ENCODE measurements at regions not wholly inside any gene's neighbourhood (a gene's known extent, or its start where the extent isn't known, plus 50 kb on each side); places are given as distances from the start of the nearest gene placed in this dataset.
"Not testable (repeated sequence)": the region's sequence is repeated elsewhere in the genome, so short reads cannot be mapped to it uniquely, and the experiment has no call there.

DNA sequence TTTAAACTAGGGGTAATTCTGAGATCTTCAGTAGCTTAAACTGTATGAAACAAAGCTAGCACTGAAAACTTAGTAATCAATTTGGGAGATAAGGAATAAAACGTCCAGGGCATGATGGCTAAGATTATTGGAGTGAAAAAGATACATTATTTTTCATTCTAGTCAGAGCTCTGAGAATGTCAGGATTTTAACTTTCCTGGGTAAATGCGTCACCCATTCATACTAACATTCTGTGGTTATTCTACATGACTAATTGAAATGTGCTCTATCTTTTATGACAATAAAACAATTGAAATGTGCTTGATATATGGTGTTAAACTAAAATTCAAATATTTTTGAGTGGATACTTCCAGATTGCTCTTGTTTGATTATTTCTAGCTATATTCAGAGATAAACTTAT lies 626.0 kb downstream of the EDEM1 start:
- no peak for DNase-seq (ENCODE audit: low spot score)

DNA sequence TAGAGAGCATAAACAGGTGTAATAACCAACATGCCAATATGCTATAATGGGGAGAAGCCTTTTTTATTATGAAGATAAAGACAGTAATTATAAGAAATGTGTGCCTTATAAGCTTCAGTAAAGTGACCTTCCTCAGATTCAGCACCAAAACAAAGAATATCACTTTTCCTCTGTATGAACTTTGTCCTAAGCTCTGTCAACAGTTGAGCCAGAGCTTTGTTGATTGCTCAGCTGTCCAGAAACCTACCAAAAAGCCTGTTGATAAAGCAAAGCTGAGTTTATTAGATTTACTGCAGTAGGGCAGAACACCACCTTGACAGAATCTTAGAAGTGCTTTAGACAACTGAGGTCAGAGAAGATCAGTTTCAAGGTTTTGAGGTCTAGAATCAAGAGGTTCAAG lies 635.3 kb downstream of the EDEM1 start:
- DNase-seq (ENCODE audit: low spot score) = no peak

DNA sequence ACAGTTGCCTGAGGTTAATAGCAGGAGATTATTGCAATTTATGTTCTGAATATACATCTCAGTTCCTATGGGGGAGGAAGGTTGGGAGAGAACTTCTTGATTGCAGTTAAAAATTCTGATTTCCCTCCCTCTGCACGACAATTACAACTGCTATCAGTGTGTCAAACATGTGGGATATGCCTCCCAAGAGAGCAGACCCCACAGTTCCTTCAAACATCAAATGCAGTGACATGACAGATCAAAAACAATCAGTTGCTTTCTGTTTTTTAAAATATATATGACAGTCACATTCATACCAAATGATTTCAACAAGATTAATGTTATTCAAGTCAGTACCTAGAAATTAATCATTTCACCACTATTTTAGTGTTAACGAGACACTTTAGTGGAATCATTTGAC lies 639.0 kb downstream of the EDEM1 start:
- DNase-seq (ENCODE audit: low spot score) = no peak

DNA sequence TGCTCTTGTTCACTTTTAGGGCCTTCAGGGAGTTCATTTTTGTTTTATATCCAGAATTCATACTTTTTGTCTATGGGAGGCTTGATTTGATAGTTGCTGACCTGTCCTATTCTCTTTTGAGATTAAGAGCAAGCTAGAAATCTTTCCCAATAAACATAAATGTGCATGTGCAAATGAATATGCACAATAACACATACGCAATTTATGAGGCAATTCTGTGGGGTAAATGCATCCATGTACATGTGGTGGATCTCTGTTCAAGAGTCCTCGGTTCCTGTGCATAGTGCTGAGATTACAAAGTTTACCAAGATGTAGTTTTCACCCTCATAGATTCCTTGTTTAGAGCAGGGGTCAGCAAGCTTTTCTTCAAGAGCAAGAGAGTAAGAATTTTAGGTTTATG lies 640.7 kb downstream of the EDEM1 start:
- no peak for DNase-seq (ENCODE audit: low spot score)

DNA sequence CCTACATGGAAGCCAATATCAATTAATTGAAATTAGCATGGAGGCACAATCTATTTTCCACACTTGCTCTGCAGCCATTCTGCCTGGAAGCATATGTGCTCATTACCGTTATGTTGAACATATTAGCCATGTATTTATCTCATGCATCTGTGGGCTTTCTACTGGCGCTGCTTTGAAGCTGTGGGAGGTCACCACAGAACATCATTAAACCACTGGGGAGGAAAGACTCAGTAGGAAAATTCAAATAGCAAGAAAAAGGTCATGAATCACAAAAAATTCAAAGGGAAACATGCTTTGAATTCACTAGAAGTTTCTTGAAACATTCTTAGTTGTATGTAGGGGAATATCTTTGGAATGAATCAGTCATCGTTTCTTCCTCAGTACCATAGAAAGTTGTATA lies 652.5 kb downstream of the EDEM1 start:
- no peak for DNase-seq (ENCODE audit: low spot score)

DNA sequence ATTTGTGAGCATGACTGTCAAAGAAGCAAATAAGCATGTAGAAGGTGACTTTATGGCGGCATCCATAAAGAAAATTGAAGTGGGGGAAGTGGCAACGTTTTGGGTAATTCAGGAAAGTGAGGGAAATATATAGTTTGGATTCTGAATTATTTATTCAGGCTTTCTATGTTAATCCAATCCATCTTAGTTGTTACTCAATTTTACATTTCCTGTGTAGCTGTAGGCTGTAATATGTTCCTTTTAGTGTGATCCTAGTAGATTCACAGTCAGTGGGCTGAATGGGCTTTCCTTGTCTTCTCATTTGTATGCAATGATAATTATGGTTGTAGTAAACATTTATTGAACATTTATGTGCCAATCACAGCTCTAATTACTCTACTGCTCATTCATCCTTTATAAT lies 654.1 kb downstream of the EDEM1 start:
- no peak for DNase-seq (ENCODE audit: low spot score)

DNA sequence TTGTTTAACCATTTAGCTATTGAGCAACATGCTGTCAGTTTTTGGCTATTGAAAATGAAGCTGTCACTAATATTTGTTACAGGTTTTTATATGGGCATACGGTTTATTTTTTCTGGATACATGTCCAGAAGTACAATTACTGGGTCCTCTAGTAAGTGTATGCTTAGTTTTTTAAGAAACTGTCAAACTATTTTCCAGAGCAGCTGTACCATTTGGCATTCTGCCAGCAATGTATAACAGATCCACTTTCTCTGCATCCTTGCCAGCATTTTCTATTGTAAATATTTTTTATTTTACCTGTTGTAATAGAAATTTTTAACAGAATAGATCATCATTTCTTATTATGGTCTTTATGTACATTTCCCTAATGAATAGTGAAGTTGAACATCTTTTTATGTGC lies 658.8 kb downstream of the EDEM1 start:
- peak; percentile 4 for DNase-seq (ENCODE audit: low spot score)

DNA sequence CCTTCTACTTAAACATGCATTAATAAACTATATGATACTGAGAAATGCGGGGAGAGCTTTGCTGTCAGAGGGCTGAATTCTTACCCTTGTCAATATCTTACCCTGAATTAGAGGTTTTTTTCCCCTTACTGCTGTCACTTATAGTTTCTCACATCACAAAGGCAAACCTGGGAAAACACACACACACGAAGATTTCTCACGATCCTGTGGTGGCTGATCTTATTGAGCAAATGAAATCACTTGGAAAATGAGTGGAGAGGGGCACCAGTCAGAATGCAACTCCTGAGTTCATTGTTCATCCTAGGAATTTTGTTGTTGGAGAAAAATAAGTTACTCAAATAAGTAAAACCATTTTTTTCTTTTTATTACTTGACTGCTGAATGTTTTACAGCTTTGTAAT lies 673.6 kb downstream of the EDEM1 start:
- no peak for DNase-seq (ENCODE audit: low spot score)

DNA sequence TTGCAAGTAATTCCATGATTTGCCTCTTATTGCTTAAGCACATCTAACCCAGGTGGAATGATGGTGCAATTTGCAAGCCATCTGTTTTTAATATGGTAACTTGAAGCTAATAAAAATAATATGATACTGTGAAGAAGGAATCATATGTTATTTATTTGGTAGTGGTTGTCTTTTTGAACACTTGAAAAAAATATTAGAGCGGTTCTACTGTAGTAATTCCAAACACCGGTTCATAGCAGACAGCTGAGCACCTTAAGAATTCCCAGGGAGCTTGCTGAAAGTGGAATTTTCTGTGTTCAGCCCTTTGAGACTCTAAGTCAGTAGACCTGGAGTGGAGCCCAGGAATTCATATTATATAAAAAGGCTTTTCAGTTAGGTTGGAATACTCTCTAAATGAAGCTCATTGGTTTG lies 687.4 kb downstream of the EDEM1 start:
- DNase-seq (ENCODE audit: low spot score) = no peak

DNA sequence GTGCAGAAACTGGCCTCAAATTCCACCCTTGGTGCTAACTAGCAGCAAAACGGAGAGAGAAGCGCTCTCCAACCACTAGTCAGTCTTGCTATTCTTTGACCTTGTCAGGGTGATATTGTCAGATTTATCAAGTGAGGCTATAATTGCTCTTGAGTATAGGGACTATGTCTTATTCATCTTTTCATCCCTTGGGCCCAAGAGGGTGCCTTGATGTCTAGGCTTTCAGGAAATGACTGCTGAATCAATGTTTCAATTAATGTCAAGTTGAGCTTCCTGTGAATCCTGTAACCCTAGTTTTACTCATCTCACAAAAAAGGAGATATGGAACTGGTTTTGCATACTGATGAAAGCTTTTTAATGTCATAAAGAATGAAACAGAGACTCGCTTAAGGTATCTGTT lies 701.3 kb downstream of the EDEM1 start:
- no peak for DNase-seq (ENCODE audit: low spot score)

DNA sequence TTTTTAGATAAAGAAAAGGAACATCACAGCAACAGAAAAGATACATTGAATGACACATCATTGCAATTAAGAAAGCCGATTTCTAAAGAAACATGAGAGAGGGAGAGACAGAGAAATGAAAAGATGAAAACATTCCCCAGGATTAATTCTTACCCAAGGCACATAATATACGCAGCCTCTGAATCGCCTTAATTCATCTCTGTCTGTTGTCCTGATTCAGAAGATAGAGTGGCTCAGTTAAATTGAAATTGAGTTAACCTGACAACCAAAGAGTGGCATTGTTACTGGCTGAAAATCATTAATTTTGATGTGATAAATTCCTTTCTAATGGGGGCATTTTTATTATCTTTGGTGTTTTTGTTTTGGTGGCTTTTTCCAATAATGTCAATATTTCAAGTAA lies 701.9 kb downstream of the EDEM1 start:
- DNase-seq (ENCODE audit: low spot score) = no peak

DNA sequence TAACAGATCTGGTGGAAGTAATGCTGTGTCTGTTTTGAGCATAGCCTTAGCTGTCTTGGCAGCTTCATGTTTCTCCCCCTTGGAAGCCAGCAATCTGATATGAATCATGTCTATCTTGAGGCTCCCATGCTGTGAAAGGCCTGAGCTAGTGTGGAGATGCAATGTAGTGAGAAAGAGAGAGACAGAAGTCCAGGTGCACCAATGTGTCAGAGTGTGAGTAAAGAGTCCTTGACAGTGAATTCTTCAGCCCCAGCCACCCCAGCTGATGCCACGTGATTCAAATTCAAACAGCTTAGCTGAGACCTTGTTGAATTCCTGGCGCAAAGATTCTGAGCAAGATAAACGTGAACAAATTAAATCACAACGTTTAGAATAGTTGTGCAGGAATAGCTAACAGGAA lies 704.2 kb downstream of the EDEM1 start:
- DNase-seq (ENCODE audit: low spot score) = no peak

DNA sequence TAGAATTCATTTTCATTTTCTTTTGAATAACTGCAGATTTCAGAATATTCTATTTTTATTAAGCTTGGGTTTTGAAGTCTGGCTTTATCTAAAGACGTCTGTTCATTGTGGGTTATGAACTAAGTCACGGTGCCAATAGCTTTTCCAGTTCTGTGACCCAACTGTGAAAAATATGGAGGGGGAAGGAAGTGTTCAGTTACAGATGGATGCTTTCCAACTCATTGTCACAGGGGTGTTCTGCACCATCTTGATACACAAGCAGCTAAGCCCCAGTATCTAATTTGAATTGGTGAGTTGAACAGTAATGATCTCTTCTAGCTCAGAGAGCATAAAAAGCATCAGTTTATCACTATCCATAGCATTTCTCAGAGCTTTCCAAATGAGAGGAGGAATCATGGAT lies 710.6 kb downstream of the EDEM1 start:
- DNase-seq (ENCODE audit: low spot score) = no peak

DNA sequence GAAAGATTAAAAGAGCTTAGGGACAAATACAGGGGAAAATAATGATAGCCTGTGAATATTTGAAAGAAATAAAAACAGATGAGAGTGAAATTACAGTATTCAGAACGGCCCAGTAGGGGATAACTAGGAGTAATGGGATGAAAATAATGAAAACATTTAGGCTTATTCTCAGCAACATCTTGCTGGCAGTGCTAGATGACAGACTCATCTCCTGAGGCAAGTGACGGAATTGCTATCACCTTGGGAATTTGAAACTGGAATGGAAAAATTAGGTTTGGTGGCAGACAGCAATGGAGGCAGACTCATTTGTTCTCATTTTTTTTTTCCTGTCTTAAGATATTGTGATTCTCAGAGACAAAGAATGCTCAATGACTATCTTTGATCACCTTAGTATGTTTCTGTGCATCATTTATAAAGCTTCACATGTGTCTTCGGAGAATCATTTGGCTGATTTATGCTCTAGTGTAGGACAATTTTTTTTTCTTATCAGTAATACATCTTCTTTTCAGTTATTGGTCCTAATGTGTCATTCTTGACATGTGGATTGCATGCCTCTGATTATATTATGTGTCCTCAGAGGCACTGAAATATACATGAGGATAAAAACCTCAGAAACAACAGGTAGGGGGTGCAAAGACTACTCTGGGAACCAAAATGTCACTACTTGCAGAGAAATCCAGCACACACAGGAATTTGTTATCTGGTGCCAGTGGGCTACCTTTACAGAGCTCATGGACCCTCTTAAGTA lies 711.7 kb downstream of the EDEM1 start:
- no peak for DNase-seq (ENCODE audit: low spot score)

DNA sequence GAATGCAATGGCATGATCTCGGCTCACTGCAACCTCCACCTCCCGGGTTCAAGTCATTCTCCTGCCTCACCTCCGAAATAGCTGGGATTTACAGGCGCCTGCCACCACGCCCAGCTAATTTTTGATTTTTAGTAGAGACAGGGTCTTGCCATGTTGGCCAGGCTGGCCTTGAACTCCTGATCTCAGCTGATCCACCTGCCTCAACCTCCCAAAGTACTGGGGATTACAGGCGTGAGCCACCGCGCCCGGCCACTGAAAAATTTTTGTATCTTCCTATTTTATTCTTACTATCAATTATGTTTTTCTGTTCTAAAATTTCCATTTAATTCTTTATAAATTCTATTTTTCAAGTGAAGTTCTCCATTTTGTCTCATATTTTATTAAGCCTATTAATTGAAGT lies 730.4 kb downstream of the EDEM1 start:
- no peak for DNase-seq (ENCODE audit: low spot score)

DNA sequence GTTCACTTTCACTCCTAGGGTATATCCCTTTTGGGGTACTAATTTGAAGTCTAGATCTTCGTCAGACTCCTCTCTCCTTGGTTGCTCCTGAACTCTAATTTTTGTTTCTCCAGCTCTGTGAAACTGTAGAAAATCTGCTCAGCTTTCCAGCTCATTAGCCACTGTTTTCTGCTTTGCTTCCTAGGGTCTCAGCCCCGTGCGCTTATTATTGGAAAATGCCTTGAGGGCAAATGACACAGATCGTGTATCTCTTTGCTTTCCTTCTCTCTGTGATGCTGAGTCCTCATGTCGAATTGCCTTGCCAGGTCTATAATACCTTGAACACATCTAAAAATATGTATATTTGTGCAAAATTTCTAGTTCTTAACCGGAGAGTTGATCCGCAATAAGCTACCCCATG lies 731.1 kb downstream of the EDEM1 start:
- no peak for DNase-seq (ENCODE audit: low spot score)

DNA sequence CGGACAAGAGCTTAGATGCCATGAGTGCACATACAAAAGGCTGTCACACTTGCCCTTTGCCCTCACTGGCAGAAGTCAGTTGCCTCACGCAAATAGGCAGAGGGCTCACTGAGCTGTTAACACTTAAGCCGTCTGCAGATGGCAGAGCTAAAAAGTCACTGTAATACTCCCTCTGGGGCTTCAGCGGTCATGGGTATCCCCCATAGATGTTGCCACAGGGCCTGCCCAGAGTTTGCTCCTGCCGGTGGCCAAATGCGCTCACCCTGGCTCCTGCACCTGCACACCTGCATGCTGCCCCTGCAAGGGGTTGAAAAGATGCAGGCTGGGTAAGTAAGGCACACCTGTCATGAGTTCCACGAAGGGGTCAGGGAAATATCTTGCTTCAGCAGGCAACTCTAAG lies 741.5 kb downstream of the EDEM1 start:
- DNase-seq (ENCODE audit: low spot score) = no peak

DNA sequence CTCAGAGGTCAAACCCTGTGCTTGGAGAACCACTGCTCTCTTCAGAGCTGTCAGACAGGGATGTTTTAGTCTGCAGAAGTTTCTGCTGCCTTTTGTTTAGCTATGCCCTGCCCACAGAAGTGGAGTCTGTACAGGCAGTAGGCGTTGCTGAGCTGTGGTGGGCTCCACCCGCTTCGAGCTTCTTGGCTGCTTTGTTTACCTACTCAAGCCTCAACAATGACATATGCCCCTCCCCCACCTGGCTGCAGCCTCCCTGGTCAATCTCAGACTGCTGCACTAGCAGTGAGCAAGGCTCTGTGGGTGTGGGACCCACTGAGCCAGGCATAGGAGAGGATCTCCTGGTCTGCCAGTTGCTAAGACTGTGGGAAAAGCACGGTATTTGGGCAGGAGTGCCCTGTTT lies 756.6 kb downstream of the EDEM1 start:
- DNase-seq (ENCODE audit: low spot score) = not testable (repeated sequence)

DNA sequence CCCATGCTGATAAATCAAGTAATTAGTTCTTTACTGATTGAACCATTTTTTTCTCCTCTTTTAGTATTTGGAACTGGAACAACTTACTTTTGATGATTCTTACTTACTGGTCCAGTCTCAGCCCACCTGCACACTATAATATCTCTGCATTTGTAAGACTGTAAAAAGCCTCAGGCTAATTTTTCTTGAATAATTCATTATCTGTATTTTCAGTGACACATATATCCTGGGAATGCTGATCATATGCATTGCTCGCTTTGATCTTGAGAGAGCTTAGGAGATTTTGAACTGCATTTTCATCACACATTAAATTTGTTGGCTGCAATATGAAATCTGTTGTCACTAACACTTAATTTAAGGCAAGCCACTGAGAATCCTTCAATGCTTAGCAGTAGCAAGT lies 760.6 kb downstream of the EDEM1 start:
- no peak for DNase-seq (ENCODE audit: low spot score)

DNA sequence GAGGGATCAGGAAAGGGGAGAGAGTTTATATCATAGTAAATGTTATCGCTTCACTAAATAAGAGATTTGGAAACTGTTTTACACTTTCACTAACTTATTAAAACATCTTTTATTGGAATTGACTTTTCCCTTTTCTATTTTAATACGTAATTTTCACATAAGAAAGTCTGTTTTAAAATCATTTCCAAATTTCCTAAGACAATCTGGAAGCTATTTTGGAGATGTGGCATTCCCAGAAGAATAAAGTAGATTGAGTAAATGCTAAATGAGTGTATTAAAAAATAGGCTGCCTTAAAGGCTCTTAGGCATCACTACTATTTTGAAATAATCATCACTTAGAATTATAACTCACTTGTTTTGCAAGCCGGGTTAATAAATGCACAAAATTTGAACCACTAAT lies 763.5 kb downstream of the EDEM1 start:
- DNase-seq (ENCODE audit: low spot score) = no peak

DNA sequence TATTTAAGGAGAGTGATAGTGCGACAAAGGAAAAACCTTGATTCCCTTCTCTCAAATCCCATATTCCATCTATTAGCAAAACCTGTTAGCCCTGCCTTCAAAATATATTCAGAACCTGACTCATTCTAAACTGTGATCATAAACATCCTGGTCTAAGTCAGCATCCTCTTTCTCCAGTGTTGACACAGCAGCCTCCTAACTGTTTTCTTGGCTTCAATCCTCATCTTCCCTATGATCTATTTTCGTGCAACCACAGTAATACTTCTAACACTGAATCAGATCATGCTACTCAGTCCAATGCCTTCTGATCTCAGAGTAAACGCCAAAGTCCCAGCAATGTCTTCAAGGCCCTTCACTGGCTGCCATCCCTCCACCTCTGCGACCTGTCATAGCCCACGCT lies 785.1 kb downstream of the EDEM1 start:
- DNase-seq (ENCODE audit: low spot score) = no peak

DNA sequence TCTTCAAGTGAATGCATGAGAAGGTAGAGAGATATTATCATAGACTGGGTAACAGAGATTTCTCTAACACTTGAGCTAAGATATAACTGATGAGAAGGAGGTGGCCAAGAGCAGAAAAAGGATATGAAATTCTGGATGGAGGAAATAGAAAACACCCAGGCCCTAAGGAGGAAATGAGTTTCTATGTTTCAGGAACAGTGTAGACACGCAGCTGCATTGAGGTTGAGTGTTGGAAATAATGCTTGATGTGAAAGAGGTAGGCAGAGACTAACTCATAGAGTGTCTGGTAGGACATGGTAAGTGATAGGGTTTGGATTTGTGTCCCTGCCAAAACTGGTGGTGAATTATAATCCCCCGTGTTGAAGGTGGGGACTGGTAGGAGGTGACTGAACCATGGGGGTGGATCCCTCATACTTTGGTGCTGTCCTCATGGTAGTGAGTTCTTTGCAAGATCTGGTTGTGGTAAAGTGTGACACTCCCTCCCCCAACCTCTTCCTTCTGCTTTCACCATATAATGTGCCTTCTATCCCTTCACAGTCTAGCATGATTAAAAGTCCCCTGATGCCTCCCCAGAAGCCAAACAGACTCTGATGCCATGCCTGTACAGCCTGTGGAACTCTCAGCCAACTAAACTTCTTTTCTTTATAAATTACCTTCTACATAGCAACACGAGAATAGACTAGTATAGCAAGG lies 787.3 kb downstream of the EDEM1 start:
- DNase-seq (ENCODE audit: low spot score) = no peak

DNA sequence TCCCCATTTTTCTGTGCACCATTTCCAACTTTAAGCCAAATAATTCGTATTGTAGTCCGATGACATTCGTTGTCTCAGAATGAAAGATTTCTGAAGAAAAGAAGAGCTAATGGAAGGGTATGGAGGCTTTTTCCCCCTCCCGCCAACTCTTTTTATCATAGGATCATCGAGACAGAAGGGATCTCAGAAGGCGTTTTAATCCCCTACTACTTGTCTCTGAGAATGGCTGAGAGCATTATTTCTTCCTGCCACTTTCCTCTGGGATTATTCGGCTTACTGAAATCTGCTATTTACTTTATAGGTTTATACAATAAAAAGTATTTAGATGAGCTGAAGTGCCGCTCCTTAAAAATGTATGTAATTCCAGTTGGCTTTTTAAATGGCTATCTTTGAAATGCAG lies 789.8 kb downstream of the EDEM1 start:
- DNase-seq (ENCODE audit: low spot score) = no peak

DNA sequence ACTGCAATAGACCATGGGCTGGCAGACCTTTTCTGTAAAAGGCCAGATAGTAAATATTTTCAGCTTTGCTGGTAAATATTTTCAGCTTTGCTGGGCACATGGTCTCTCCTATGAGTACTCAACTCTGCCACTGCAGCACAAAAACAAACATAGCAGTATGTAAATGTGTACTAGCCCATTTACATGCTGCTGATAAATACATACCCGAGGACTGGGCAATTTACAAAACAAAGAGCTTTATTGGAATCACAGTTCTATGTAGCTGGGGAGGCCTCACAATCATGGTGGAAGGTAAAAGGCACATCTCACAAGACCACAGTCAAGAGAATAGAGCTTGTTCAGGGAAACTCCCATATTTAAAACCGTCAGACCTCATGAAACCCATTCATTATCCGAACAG lies 793.0 kb downstream of the EDEM1 start:
- no peak for DNase-seq (ENCODE audit: low spot score)
